A673 (cell line): ENCODE measurements at regions not wholly inside any gene's neighbourhood (a gene's known extent, or its start where the extent isn't known, plus 50 kb on each side); places are given as distances from the start of the nearest gene placed in this dataset.

Experiments
- BruUV-seq: library from RNA; stranded (reverse); fragments of 400-500 nt; replicated peaks from 2 replicates; lab custom pipeline; 2021; lab: Mats Ljungman, UMichigan
- CTCF ChIA-PET: fragments of 300-600 bp; sonication (Branson Sonifier 250); formaldehyde crosslinking; loops from one replicate; lab custom pipeline; 2022; ENCODE audit warnings: antibody characterized with exemption; lab: Charles Lee
- POLR2A ChIA-PET: fragments of 300-600 bp; sonication (Branson Sonifier 250); formaldehyde crosslinking; loops from one replicate; lab custom pipeline; 2022; ENCODE audit warnings: antibody characterized with exemption; ENCODE audit not compliant: low non-redundant PET; lab: Charles Lee
- DNase-seq: peaks from one replicate; pipeline ENCODE4 v3.0.0-alpha.2; 2015; ENCODE audit warnings: low spot score
- H3K27ac ChIP-seq: fragments of 200-600 bp; sonication (generic); 2 replicates; pipeline ENCODE4 v1.5.1; 2016; ENCODE audit warnings: mixed run types, low read depth, mild to moderate bottlenecking, mixed read lengths, antibody characterized with exemption, low read length; ENCODE audit not compliant: poor library complexity, severe bottlenecking
- H3K27me3 ChIP-seq: fragments of 200-600 bp; sonication (generic); replicated peaks from 2 replicates; pipeline ENCODE4 v1.6.1; 2017; ENCODE audit warnings: mixed run types, low read depth, mild to moderate bottlenecking, mixed read lengths, antibody characterized with exemption, low read length; ENCODE audit not compliant: insufficient read depth, poor library complexity
- H3K36me3 ChIP-seq: fragments of 200-600 bp; sonication (generic); 2 replicates; pipeline ENCODE4 v1.6.1; 2016; ENCODE audit warnings: mixed run types, mild to moderate bottlenecking, mixed read lengths, antibody characterized with exemption, low read length; ENCODE audit not compliant: insufficient read depth, poor library complexity, severe bottlenecking
- H3K4me1 ChIP-seq: fragments of 200-600 bp; sonication (generic); 2 replicates; pipeline ENCODE4 v1.6.1; 2017; ENCODE audit warnings: mixed run types, mild to moderate bottlenecking, mixed read lengths, antibody characterized with exemption, low read length; ENCODE audit not compliant: insufficient read depth, poor library complexity, severe bottlenecking
- H3K4me3 ChIP-seq: fragments of 200-600 bp; sonication (generic); 2 replicates; pipeline ENCODE4 v1.5.1; 2016; ENCODE audit warnings: low read depth, mixed run types, mild to moderate bottlenecking, mixed read lengths, low read length; ENCODE audit not compliant: poor library complexity, severe bottlenecking
- H3K9me3 ChIP-seq: fragments of 200-600 bp; sonication (generic); 2 replicates; pipeline ENCODE4 v1.6.1; 2016; ENCODE audit warnings: mixed run types, low read depth, mild to moderate bottlenecking, mixed read lengths, antibody characterized with exemption, low read length; ENCODE audit not compliant: poor library complexity, severe bottlenecking
- EZH2 ChIP-seq: fragments of 200-600 bp; sonication (generic); IDR thresholded peaks from 2 replicates; pipeline ENCODE4 v1.6.1; 2017; ENCODE audit warnings: borderline replicate concordance, low read depth, mild to moderate bottlenecking, mixed read lengths, antibody characterized with exemption, low read length; ENCODE audit not compliant: poor library complexity, severe bottlenecking
- intact Hi-C: fragments of 100-400 bp; cut with micrococcal nuclease; formaldehyde crosslinking; loops from one replicate; pipeline ENCODE4 v1.10.0; 2022; ENCODE audit not compliant: unreplicated experiment
- TF ChIP-seq, protein P1 (sequence below): fragments of 300-800, 200-600 bp; sonication (generic); conservative IDR thresholded peaks from 2 replicates; pipeline ENCODE4 v1.5.1; 2017; ENCODE audit warnings: low read depth, mild to moderate bottlenecking, antibody characterized with exemption, low read length, moderate library complexity, mixed read lengths

DNA sequence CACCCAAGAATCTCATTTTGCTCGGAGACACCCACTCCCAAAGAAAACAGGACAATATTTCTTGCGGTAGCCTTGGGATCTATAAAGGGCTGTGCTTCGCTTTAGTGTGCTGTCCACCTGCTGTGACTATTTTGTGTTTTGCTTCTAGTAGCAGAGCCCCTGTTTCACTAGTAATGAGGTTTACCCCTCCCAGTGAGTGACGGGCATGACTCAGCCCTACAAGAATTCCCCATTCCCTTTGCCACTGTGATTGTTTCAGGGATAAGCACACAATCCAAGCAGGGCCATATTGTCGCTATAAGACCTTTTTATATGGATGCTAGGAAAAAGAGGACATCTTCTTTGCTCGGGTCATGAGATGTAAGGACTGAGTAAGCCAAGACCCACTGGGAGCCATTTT lies 62.5 kb upstream of the FOXB1 start:
- H3K9me3 ChIP-seq: no peaks in the 10 kb centered on the region
- no peak overlapping the region for H3K27ac ChIP-seq
- peaks cover 28% of the 10 kb centered on the region for H3K27me3 ChIP-seq
- no peaks in the 10 kb centered on the region for H3K36me3 ChIP-seq
- BruUV-seq: no TSS peak
- POLR2A ChIA-PET: no interaction called here
- TF ChIP-seq, protein P1, sequence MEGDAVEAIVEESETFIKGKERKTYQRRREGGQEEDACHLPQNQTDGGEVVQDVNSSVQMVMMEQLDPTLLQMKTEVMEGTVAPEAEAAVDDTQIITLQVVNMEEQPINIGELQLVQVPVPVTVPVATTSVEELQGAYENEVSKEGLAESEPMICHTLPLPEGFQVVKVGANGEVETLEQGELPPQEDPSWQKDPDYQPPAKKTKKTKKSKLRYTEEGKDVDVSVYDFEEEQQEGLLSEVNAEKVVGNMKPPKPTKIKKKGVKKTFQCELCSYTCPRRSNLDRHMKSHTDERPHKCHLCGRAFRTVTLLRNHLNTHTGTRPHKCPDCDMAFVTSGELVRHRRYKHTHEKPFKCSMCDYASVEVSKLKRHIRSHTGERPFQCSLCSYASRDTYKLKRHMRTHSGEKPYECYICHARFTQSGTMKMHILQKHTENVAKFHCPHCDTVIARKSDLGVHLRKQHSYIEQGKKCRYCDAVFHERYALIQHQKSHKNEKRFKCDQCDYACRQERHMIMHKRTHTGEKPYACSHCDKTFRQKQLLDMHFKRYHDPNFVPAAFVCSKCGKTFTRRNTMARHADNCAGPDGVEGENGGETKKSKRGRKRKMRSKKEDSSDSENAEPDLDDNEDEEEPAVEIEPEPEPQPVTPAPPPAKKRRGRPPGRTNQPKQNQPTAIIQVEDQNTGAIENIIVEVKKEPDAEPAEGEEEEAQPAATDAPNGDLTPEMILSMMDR: no peak
- no peak for TF ChIP-seq EZH2
- CTCF ChIA-PET: interaction anchor here (0.6 kb wide), 1 partner anchor 581 kb away, joined by 4 read pairs; no protein-coding TSS in a partner anchor
- intact Hi-C loops: no loop called here
- H3K4me3 ChIP-seq: no peak overlapping the region
- peak; percentile 7 for DNase-seq
- peaks cover 5% of the 10 kb centered on the region for H3K4me1 ChIP-seq

DNA sequence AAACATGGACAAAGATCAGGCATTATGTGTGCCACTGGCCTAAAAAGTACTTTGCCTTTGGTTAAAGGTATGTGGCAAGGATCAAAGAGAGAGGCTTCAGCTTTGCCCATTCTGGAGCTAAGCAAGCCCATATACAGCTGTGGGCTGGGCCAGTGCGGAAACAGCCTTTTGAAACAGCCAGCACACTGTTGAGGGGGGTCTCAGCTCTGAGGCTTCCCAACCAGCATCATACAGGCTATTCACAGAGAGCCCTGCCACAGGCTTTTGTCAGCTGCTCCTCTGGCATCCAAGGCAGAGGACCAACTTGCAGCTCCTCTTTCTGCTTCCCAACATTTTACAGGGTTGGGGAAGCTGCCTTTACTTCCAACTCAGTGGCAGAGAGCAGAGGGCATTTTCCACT lies 63.2 kb upstream of the FOXB1 start:
- intact Hi-C loops: no loop called here
- H3K4me3 ChIP-seq: no peak overlapping the region
- ChIA-PET POLR2A (no interaction called here), CTCF (no interaction called here)
- no peaks in the 10 kb centered on the region for H3K36me3 ChIP-seq
- BruUV-seq: no TSS peak
- TF ChIP-seq, protein P1: no peak
- TF ChIP-seq EZH2: no peak
- no peak overlapping the region for H3K27ac ChIP-seq
- peaks cover 28% of the 10 kb centered on the region for H3K27me3 ChIP-seq
- peaks cover 5% of the 10 kb centered on the region for H3K4me1 ChIP-seq
- no peak for DNase-seq
- H3K9me3 ChIP-seq: no peaks in the 10 kb centered on the region

DNA sequence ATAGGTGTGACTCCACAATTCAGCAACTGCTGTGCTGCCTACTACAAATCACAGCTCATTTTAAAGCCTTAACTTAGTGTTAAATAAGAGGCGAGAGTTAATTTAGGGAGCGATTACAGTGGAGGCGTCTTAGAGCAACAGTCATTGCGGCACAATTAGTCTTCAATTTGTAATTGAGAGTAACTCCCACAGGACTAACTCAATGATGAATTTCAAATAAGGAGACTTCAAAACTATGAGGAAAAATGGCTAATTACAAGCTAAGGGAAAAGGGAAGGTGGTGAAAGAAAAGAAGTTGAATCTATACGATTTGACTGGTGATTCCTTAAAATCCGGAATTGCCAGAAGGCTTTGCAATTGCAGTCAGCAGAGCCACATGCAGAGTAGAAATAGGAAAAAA lies 63.7 kb upstream of the FOXB1 start:
- Histone ChIP-seq H3K27me3 (peaks cover 28% of the 10 kb centered on the region), H3K4me1 (peaks cover 5% of the 10 kb centered on the region), H3K9me3 (no peaks in the 10 kb centered on the region), H3K36me3 (no peaks in the 10 kb centered on the region), H3K27ac (no peak overlapping the region), H3K4me3 (no peak overlapping the region)
- intact Hi-C loops: no loop called here
- no peak for DNase-seq
- ChIA-PET CTCF (no interaction called here), POLR2A (no interaction called here)
- TF ChIP-seq EZH2: no peak
- TF ChIP-seq, protein P1: no peak
- BruUV-seq: no TSS peak
